Epithelial cell of proximal tubule (primary cell): ENCODE measurements at regions not wholly inside any gene's neighbourhood (a gene's known extent, or its start where the extent isn't known, plus 50 kb on each side); places are given as distances from the start of the nearest gene placed in this dataset.

Experiments used
- DNase-seq: peaks from one replicate; pipeline ENCODE4 v3.0.0-alpha.2; 2011; ENCODE audit warnings: low read depth
- H3K4me3 ChIP-seq: 2 replicates; pipeline ENCODE4 v1.5.1; 2011; ENCODE audit warnings: low read depth, mild to moderate bottlenecking, low read length
- CTCF ChIP-seq: conservative IDR thresholded peaks from 2 replicates; pipeline ENCODE4 v1.5.1; 2012; ENCODE audit warnings: low read depth, mild to moderate bottlenecking, low read length

GRCh38 chr5:148933903-148934432 lies 107.6 kb downstream of the ADRB2 start:
- no peak for DNase-seq
- TF ChIP-seq CTCF: no peak

GRCh38 chr5:148934895-148935400 lies 108.5 kb downstream of the ADRB2 start:
- no peak for TF ChIP-seq CTCF
- H3K4me3 ChIP-seq: no peak overlapping the region
- no peak for DNase-seq

More at GRCh38 chr5:148933903-148934432, 107.6 kb downstream of the ADRB2 start:
- no peak overlapping the region for H3K4me3 ChIP-seq

GRCh38 chr5:148937239-148937638 lies 110.8 kb downstream of the ADRB2 start:
- no peak for TF ChIP-seq CTCF
- no peak for DNase-seq
- H3K4me3 ChIP-seq: no peak overlapping the region

GRCh38 chr5:148937830-148938521 lies 111.6 kb downstream of the ADRB2 start:
- DNase-seq: no peak
- TF ChIP-seq CTCF: no peak
- no peak overlapping the region for H3K4me3 ChIP-seq

- H3K4me3 ChIP-seq: no peak overlapping the region
- TF ChIP-seq CTCF: no peak
- DNase-seq: no peak
These were observed 112.1 kb downstream of the ADRB2 start for GRCh38 chr5:148938522-148938882.

- TF ChIP-seq CTCF: no peak
- no peak for DNase-seq
These were observed 113.3 kb downstream of the ADRB2 start for GRCh38 chr5:148939676-148940075.

GRCh38 chr5:148941810-148942209 lies 115.4 kb downstream of the ADRB2 start:
- TF ChIP-seq CTCF: no peak

More at GRCh38 chr5:148939676-148940075, 113.3 kb downstream of the ADRB2 start:
- H3K4me3 ChIP-seq: no peak overlapping the region

More at GRCh38 chr5:148941810-148942209, 115.4 kb downstream of the ADRB2 start:
- no peak for DNase-seq
- no peak overlapping the region for H3K4me3 ChIP-seq
